Epithelial cell of esophagus (primary cell): ENCODE measurements at regions not wholly inside any gene's neighbourhood (a gene's known extent, or its start where the extent isn't known, plus 50 kb on each side); places are given as distances from the start of the nearest gene placed in this dataset.

ENCODE experiments used
- DNase-seq: peaks from one replicate; pipeline ENCODE4 v3.0.0; 2010; ENCODE audit warnings: low read depth
- H3K4me3 ChIP-seq: 2 replicates; pipeline ENCODE4 v1.5.1; 2011; ENCODE audit warnings: mild to moderate bottlenecking, low read length, control low read depth
- CTCF ChIP-seq: IDR thresholded peaks from 2 replicates; pipeline ENCODE4 v1.5.1; 2011; ENCODE audit warnings: low read depth, mild to moderate bottlenecking, low read length, control low read depth, inconsistent platforms; ENCODE audit not compliant: insufficient read depth; ENCODE audit errors: missing control alignments

GRCh38 chr9:88811511-88811910 lies 179.8 kb upstream of the S1PR3 start:
- no peak overlapping the region for H3K4me3 ChIP-seq
- DNase-seq = no peak
- no peak for TF ChIP-seq CTCF

DNA sequence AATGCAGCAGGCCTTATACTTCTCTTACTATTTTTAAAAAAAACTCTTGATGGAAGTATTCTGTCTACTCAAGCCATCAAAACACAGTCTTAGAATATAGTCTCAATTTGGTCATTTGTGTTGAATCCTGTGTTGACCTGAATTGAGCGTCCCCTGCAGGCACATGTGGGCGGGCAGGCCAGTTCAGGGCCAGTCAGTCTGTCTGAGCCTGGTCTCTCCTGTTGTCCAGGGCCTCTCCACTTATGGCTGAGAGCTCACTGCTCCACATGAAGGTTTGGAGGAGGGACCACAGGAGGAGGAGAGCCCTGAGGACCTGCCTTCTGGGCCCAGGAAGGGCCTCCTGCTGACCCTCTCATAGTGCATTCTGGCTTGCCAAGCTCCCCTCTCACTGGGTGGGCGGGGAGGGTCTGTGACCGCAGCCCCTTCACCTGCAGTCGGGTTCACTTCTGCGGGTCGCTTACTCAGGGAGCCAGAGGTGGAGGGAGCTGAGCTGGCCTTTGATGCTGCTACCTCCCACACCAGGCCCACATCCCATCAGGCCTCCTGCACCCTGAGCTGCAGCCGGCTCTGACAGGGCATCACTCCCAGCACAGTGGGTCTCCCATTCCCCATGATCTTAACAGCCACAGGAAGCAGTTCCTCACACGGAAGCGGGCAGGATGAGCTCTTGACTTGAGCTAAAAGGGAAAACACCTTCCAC lies 178.2 kb upstream of the S1PR3 start:
- no peak for DNase-seq
- H3K4me3 ChIP-seq = no peak overlapping the region
- TF ChIP-seq CTCF = no peak

- H3K4me3 ChIP-seq = no peak overlapping the region
- no peak for TF ChIP-seq CTCF
- DNase-seq = no peak
Observed at GRCh38 chr9:88813638-88814209, 177.5 kb upstream of the S1PR3 start.

DNA sequence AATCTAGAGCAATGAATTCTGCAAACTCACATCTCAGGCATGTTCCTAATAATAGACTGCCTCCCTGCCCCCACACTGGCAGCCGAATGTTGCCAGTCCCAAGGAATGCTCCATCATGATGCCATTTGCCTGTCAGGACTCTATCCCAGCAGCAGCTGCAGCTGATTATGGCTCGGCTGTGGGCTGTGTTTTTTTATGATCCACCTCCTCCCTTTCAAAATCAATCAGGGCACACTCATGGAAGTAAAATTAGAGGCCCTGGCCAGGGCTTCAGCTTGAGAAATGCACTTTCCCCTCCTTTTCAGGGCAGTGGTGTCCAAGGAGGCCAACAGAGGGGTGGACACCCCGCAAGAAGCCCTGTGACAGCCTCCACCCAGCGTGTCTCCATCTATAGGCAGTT lies 176.7 kb upstream of the S1PR3 start:
- no peak for TF ChIP-seq CTCF
- DNase-seq = no peak
- H3K4me3 ChIP-seq = no peak overlapping the region

DNA sequence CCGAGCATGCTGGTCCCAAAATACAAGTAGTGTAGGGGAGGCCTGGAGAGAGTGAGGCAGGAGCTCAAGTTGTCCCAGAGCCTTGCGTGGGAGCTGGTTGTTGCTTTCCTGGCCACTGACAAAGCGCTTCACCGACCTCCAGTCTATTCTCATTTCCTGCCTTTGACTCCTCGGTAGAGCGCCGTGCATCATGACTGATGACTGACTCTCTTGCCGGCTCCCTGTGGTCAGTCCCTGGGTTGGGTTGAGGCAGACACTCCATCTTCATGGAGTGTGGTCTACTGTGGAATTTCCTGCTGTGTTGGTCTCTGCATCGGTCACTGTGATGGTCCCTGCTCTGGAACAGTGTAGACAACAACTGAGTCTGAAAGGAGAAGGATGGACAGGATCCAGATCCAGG lies 175.1 kb upstream of the S1PR3 start:
- no peak for TF ChIP-seq CTCF
- H3K4me3 ChIP-seq = no peak overlapping the region
- DNase-seq = no peak

- no peak for TF ChIP-seq CTCF
- DNase-seq = no peak
- H3K4me3 ChIP-seq = no peak overlapping the region
Observed at GRCh38 chr9:88816591-88816990, 174.7 kb upstream of the S1PR3 start.

DNA sequence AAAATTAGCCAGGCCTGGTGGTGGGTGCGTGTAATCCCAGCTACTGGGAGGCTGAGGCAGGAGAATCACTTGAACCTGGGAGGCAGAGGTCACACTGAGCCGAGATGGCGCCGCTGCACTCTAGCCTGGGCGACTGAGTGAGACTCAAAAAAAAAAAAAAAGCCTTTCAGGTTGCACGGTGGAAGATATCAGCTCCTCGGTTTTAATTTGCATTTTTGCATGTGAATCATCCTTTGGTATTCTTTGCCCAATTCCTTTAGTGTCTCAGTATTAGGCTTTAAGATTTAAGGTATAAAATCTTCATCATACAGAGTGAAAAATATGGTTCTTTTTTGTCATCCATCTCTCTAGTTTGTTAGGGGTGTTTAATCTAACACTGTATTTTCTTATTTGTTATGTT lies 173.6 kb upstream of the S1PR3 start:
- TF ChIP-seq CTCF = no peak
- no peak overlapping the region for H3K4me3 ChIP-seq
- no peak for DNase-seq
